ENCODE measurements at regions not wholly inside any gene's neighbourhood (a gene's known extent, or its start where the extent isn't known, plus 50 kb on each side); places are given as distances from the start of the nearest gene placed in this dataset.

- DNase-seq (ENCODE audit: low spot score in 2 of 2) (no peak), FAIRE-seq (no peak)
Observed at GRCh38 chr20:40331249-40331648, 357.8 kb downstream of the MAFB start.

- no peak for FAIRE-seq
Observed at GRCh38 chr20:40329321-40329720, 359.7 kb downstream of the MAFB start.

GRCh38 chr20:40326784-40327183 lies 362.3 kb downstream of the MAFB start:
- FAIRE-seq = no peak
- DNase-seq (ENCODE audit: low spot score in 2 of 2) = no peak

More at GRCh38 chr20:40329321-40329720, 359.7 kb downstream of the MAFB start:
- no peak for DNase-seq (ENCODE audit: low spot score in 2 of 2)

GRCh38 chr20:40325006-40325568 lies 363.9 kb downstream of the MAFB start:
- no peak for DNase-seq (ENCODE audit: low spot score in 2 of 2)
- no peak for FAIRE-seq

DNA sequence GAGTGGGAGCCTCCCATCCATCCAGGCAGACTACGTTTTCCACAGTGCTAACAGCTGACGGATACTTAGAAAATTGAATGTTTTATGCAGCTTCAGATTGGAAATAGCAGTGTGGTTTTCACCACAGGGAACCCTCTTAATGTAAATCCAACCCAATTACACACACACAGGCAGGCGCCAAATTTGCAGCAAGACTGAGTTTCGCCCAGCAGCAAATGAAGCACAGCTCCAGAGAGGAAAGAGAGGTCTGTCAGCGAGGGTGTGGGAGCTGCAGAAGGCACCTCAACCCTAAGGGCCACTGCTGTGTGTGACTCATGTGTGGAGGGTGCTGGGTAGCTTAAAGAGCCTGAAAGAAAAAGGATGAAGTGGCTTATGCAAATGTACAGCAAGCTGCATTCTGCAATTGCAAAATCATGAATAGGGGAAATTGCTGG lies 365.7 kb downstream of the MAFB start:
- FAIRE-seq (no peak), DNase-seq (ENCODE audit: low spot score in 2 of 2) (no peak)

- DNase-seq (ENCODE audit: low spot score in 2 of 2) = no peak
- FAIRE-seq = no peak
Observed at GRCh38 chr20:40322941-40323340, 366.1 kb downstream of the MAFB start.

DNA sequence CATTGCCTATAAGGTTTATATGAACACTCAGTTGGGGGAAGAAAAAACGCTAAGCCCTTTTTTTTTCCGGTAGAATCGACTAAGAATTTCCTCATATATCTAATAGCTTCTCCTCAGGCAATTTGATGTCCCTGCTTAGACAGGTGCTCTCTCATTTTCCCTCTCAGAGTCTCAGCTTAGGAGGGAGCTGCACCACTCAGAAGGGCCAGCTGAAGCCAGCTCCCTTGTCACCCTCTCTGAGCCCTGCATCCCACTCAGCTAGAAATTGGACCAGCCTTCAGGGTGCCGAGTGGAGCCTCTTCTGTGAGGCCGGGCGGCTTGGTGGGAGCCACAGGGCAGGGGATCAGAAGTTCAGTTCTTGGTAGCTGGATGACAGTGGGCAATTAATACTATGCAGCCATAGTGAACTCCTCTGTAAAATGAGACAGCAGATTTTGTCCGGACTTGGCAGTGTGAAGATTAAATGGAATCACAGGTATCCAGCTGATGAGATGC lies 368.5 kb downstream of the MAFB start:
- no peak for FAIRE-seq
- no peak for DNase-seq (ENCODE audit: low spot score in 2 of 2)

GRCh38 chr20:40319741-40320516 lies 369.1 kb downstream of the MAFB start:
- FAIRE-seq = no peak

GRCh38 chr20:40319056-40319455 lies 370.0 kb downstream of the MAFB start:
- FAIRE-seq (no peak), DNase-seq (ENCODE audit: low spot score in 2 of 2) (no peak)

More at GRCh38 chr20:40319741-40320516, 369.1 kb downstream of the MAFB start:
- no peak for DNase-seq (ENCODE audit: low spot score in 2 of 2)

- FAIRE-seq (no peak), DNase-seq (ENCODE audit: low spot score in 2 of 2) (no peak)
Observed at GRCh38 chr20:40317156-40317790, 371.8 kb downstream of the MAFB start.

DNA sequence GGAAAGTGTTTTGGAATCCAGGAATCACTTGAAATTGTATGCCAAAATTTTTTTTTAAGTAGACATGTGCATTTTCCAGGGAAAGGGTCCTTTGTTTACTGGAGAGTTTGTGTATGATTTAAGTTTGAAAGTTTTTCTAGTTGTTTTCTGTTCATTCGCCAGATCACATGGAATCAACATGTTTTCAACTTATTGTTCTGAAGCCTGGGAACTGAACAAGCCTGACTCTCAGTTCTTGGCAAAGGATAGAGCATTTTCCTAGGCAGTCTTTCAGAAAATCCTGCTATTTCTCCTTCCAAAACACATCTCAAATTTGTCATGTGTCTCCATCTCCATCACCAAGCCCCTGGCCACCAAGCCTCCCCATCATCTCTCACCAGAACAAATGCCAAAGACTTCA lies 374.8 kb downstream of the MAFB start:
- no peak for DNase-seq (ENCODE audit: low spot score in 2 of 2)
- no peak for FAIRE-seq

- DNase-seq (ENCODE audit: low spot score in 2 of 2) = no peak
- FAIRE-seq = no peak
Observed at GRCh38 chr20:40313730-40314129, 375.3 kb downstream of the MAFB start.

GRCh38 chr20:40309731-40310130 lies 379.3 kb downstream of the MAFB start:
- FAIRE-seq = no peak
- no peak for DNase-seq (ENCODE audit: low spot score in 2 of 2)

- FAIRE-seq (no peak), DNase-seq (ENCODE audit: low spot score in 2 of 2) (no peak)
Observed at GRCh38 chr20:40307997-40308396, 381.0 kb downstream of the MAFB start.

DNA sequence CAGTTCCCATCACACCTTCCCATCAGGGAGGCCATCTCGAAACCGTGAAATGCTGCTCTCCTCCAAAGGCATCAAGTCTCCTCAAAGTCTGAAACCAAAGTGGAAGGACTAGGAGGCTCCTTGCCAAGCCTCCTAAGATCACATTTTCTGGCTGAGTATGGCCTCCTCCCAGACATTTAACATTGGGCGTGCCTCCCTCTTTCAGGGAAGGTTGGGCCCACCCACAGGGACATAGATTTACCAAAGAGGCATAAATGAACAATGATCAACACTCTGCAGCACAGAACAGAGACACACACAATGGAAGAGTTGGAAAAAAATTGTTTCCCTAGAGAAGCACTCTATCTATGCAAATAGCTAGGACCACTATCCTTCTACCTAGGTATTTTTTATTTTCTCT lies 381.8 kb downstream of the MAFB start:
- FAIRE-seq = no peak

GRCh38 chr20:40305303-40305702 lies 383.7 kb downstream of the MAFB start:
- DNase-seq (ENCODE audit: low spot score in 2 of 2) (no peak), FAIRE-seq (no peak)

More for the DNA sequence above, 381.8 kb downstream of the MAFB start:
- no peak for DNase-seq (ENCODE audit: low spot score in 2 of 2)

- FAIRE-seq (no peak), DNase-seq (ENCODE audit: low spot score in 2 of 2) (no peak)
Observed at GRCh38 chr20:40304119-40304613, 384.9 kb downstream of the MAFB start.

DNA sequence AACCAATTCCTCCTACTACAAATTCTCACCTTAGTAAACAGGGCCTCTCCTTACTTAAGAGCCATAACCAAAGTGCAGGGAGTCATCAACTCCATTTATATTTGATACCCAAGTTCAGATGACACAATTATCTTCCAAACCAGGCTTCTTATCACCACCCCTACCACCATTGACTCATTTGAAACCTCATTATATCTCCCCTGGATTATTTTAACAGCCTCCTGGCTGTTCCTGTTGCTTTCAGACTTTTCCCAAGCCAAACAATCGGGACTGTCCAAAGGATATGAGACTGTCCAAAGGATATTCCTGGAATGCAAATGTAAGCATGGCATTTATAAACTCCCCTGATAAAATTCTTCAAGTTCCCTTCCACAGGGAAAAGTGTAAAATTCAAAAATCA lies 394.3 kb downstream of the MAFB start:
- DNase-seq (ENCODE audit: low spot score in 2 of 2) (no peak), FAIRE-seq (no peak)

- DNase-seq (ENCODE audit: low spot score in 2 of 2) = no peak
Observed at GRCh38 chr20:40294175-40294574, 394.9 kb downstream of the MAFB start.

DNA sequence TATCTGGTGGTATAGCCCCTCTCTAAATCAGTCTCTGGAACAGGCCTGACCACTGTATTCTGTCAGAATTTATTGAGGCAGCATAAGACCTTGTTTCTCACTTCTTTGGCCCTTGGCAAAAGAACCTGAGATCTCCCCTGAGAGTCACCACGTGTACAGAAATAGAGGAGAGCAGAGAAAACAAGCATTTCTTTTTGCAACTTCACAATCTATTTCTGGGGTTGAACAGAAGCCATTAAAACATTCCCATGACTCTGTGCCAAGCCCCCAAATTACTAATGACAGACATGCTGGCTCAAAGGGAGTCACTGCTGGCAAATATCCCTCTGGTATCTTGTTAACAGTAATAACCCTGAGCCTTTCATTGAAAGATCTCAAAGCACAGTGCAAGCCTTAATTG lies 395.3 kb downstream of the MAFB start:
- DNase-seq (ENCODE audit: low spot score in 2 of 2) = no peak
- FAIRE-seq = no peak

More at GRCh38 chr20:40294175-40294574, 394.9 kb downstream of the MAFB start:
- FAIRE-seq = no peak

GRCh38 chr20:40291493-40292135 lies 397.4 kb downstream of the MAFB start:
- FAIRE-seq (no peak), DNase-seq (ENCODE audit: low spot score in 2 of 2) (no peak)
